Activated CD4-positive, alpha-beta T cell treated with anti-CD3 and anti-CD28 coated beads, Interleukin-2, amount 10 ng/mL, durations not matched to agents 24 days and 14 days (primary cell): ENCODE measurements at regions not wholly inside any gene's neighbourhood (a gene's known extent, or its start where the extent isn't known, plus 50 kb on each side); places are given as distances from the start of the nearest gene placed in this dataset.
A peak's percentile ranks its signal among the peaks of the same experiment; 100 is the strongest.
"Not testable (repeated sequence)": the region's sequence is repeated elsewhere in the genome, so short reads cannot be mapped to it uniquely, and the experiment has no call there.

Experiments used
- DNase-seq: peaks from one replicate; pipeline ENCODE4 v3.0.0; 2022
- H3K27ac Mint-ChIP-seq: one replicate; pipeline ENCODE4 v1.8.0; 2022; ENCODE audit warnings: mild to moderate bottlenecking, mixed read lengths
- H3K27me3 Mint-ChIP-seq: one replicate; pipeline ENCODE4 v1.8.0; 2022; ENCODE audit warnings: mixed read lengths
- H3K36me3 Mint-ChIP-seq: one replicate; pipeline ENCODE4 v1.8.0; 2022; ENCODE audit warnings: low read depth, mild to moderate bottlenecking, mixed read lengths
- H3K4me1 Mint-ChIP-seq: one replicate; pipeline ENCODE4 v1.8.0; 2021; ENCODE audit warnings: mixed read lengths
- H3K4me3 Mint-ChIP-seq: one replicate; pipeline ENCODE4 v1.8.0; 2022; ENCODE audit warnings: mild to moderate bottlenecking, moderate library complexity, mixed read lengths
- H3K9me3 Mint-ChIP-seq: one replicate; pipeline ENCODE4 v1.8.0; 2021; ENCODE audit warnings: mixed read lengths
- intact Hi-C: fragments of 100-400 bp; cut with micrococcal nuclease; formaldehyde crosslinking; loops from one replicate; pipeline ENCODE4 v1.15.1; 2023

- no peak for DNase-seq
- H3K4me1 Mint-ChIP-seq = no peaks in the 10 kb centered on the region
Measured at GRCh38 chr4:12458621-12459020, 1025.5 kb downstream of the RAB28 start.

DNA sequence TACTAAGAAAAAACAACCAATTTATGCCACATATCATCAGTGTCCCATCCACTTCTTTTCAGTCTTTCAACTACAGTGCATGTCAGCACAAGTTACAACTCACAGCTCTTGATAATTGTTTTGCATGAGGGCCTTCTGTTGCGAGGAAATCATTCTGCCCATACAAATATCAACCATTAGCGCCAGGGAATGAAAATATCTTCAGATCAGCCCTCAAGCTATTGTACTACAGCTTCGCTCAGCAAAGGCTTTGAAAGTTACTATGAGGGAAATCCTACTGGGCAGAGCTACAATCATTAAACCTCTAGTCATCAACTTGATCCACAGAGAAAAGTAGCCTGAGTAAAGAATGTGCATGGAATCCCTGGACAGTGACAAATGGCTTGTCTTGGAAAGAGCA, 1023.6 kb upstream of the HS3ST1 start:
- intact Hi-C loops = no loop called here
- H3K9me3 Mint-ChIP-seq = peaks cover 4% of the 10 kb centered on the region
- H3K4me3 Mint-ChIP-seq = no peak overlapping the region
- no peaks in the 10 kb centered on the region for H3K36me3 Mint-ChIP-seq
- no peak for DNase-seq
- H3K4me1 Mint-ChIP-seq = no peaks in the 10 kb centered on the region
- no peak overlapping the region for H3K27ac Mint-ChIP-seq
- H3K27me3 Mint-ChIP-seq = no peaks in the 10 kb centered on the region

More at GRCh38 chr4:12458621-12459020, 1025.5 kb downstream of the RAB28 start:
- Mint-ChIP-seq H3K36me3 (no peaks in the 10 kb centered on the region), H3K27me3 (no peaks in the 10 kb centered on the region), H3K27ac (no peak overlapping the region), H3K9me3 (peaks cover 4% of the 10 kb centered on the region), H3K4me3 (no peak overlapping the region)
- intact Hi-C loops = no loop called here

DNA sequence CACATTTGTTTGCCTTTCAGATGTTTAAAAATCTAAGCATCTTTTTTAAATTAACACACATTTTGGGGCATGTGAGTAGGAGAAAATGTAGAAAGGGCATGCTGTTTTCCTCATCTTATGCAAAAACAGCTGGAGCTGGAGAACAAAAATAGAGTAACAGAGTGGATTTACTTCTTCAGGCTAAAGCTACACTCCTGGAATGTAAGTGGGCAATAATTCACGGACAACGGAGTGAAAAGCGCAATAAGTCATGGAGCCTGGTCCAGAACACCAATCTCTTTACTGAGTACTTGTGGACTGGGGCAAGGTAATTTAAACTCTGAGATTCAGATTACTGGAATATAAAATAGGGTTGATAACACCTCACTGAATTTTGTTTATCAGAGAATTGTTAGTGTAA, 1018.8 kb upstream of the HS3ST1 start:
- no peaks in the 10 kb centered on the region for H3K4me1 Mint-ChIP-seq
- DNase-seq = no peak
- H3K36me3 Mint-ChIP-seq = no peaks in the 10 kb centered on the region
- H3K27me3 Mint-ChIP-seq = no peaks in the 10 kb centered on the region
- intact Hi-C loops = no loop called here
- H3K27ac Mint-ChIP-seq = no peak overlapping the region
- H3K4me3 Mint-ChIP-seq = no peak overlapping the region
- peaks cover 4% of the 10 kb centered on the region for H3K9me3 Mint-ChIP-seq

- H3K36me3 Mint-ChIP-seq = no peaks in the 10 kb centered on the region
- DNase-seq = no peak
- intact Hi-C loops = no loop called here
- H3K27ac Mint-ChIP-seq = no peak overlapping the region
- H3K4me3 Mint-ChIP-seq = no peak overlapping the region
- H3K9me3 Mint-ChIP-seq = peaks cover 4% of the 10 kb centered on the region
- no peaks in the 10 kb centered on the region for H3K27me3 Mint-ChIP-seq
- no peaks in the 10 kb centered on the region for H3K4me1 Mint-ChIP-seq
Measured at GRCh38 chr4:12446657-12447185, 1018.0 kb upstream of the HS3ST1 start.

- H3K27me3 Mint-ChIP-seq = no peaks in the 10 kb centered on the region
- no peaks in the 10 kb centered on the region for H3K36me3 Mint-ChIP-seq
- no peak for DNase-seq
- H3K9me3 Mint-ChIP-seq = peaks cover 4% of the 10 kb centered on the region
- H3K27ac Mint-ChIP-seq = no peak overlapping the region
- intact Hi-C loops = no loop called here
- H3K4me3 Mint-ChIP-seq = no peak overlapping the region
- H3K4me1 Mint-ChIP-seq = no peaks in the 10 kb centered on the region
Measured at GRCh38 chr4:12446256-12446655, 1017.6 kb upstream of the HS3ST1 start.

GRCh38 chr4:12445711-12446235, 1017.1 kb upstream of the HS3ST1 start:
- intact Hi-C loops = no loop called here

GRCh38 chr4:12439633-12440305, 1011.1 kb upstream of the HS3ST1 start:
- Mint-ChIP-seq H3K4me1 (no peaks in the 10 kb centered on the region), H3K36me3 (no peaks in the 10 kb centered on the region), H3K27ac (no peak overlapping the region), H3K4me3 (no peak overlapping the region), H3K9me3 (peaks cover under 1% of the 10 kb centered on the region), H3K27me3 (no peaks in the 10 kb centered on the region)
- intact Hi-C loops = no loop called here
- peak; percentile 10 for DNase-seq

More at GRCh38 chr4:12445711-12446235, 1017.1 kb upstream of the HS3ST1 start:
- Mint-ChIP-seq H3K4me1 (no peaks in the 10 kb centered on the region), H3K36me3 (no peaks in the 10 kb centered on the region), H3K9me3 (peaks cover 4% of the 10 kb centered on the region), H3K27ac (no peak overlapping the region), H3K27me3 (no peaks in the 10 kb centered on the region), H3K4me3 (no peak overlapping the region)
- DNase-seq = no peak

GRCh38 chr4:12431259-12431658, 1002.6 kb upstream of the HS3ST1 start:
- H3K27ac Mint-ChIP-seq, H3K27me3 Mint-ChIP-seq, H3K4me1 Mint-ChIP-seq, intact Hi-C loops, H3K4me3 Mint-ChIP-seq, H3K36me3 Mint-ChIP-seq: not testable (repeated sequence)
- DNase-seq = peak; percentile 14
- peaks cover 15% of the 10 kb centered on the region for H3K9me3 Mint-ChIP-seq

- intact Hi-C loops = no loop called here
- Mint-ChIP-seq H3K36me3 (no peaks in the 10 kb centered on the region), H3K4me3 (no peak overlapping the region), H3K9me3 (no peaks in the 10 kb centered on the region), H3K4me1 (no peaks in the 10 kb centered on the region), H3K27me3 (no peaks in the 10 kb centered on the region), H3K27ac (no peak overlapping the region)
- DNase-seq = no peak
Measured at GRCh38 chr4:12421364-12421763, 992.7 kb upstream of the HS3ST1 start.

- no peak for DNase-seq
- no peaks in the 10 kb centered on the region for H3K36me3 Mint-ChIP-seq
- no peak overlapping the region for H3K4me3 Mint-ChIP-seq
- no peaks in the 10 kb centered on the region for H3K27me3 Mint-ChIP-seq
- no peaks in the 10 kb centered on the region for H3K4me1 Mint-ChIP-seq
- H3K9me3 Mint-ChIP-seq = no peaks in the 10 kb centered on the region
- H3K27ac Mint-ChIP-seq = no peak overlapping the region
- intact Hi-C loops = no loop called here
Measured at GRCh38 chr4:12416755-12417154, 988.1 kb upstream of the HS3ST1 start.

DNA sequence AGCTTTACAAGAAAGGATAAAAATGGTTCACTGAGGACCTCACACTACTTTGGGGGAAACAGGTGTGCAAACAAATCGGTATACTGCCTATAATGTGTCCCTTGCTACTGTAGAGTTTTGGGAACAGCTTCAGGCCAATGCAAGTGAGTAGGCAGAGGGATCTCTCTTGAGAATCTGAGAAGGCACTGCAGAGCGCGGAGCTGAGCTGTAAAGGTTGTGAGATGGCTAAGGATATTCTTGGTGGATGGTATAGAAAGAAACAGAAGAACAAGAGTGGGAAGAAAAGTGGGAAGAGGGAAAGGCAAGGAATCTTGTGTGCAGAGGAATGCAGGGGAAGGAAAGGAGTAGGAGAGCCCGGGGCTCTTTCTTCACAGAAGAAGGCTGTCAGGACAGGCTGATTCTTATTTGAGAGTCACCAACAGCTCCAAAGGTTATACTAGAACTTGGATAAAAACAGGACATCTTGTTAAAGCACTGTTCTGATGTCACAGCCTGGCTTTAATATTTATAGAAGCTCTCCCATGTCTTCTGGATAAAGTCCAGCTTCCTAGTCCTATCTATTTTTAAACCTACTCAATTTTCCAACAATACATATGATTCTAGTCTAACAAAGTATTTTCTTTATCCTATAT, 985.6 kb upstream of the HS3ST1 start:
- no peaks in the 10 kb centered on the region for H3K36me3 Mint-ChIP-seq
- intact Hi-C loops = no loop called here
- no peaks in the 10 kb centered on the region for H3K27me3 Mint-ChIP-seq
- no peaks in the 10 kb centered on the region for H3K4me1 Mint-ChIP-seq
- no peak overlapping the region for H3K4me3 Mint-ChIP-seq
- H3K27ac Mint-ChIP-seq = peak overlapping the region; percentile 22
- DNase-seq = no peak
- H3K9me3 Mint-ChIP-seq = no peaks in the 10 kb centered on the region

GRCh38 chr4:12411072-12411471, 982.4 kb upstream of the HS3ST1 start:
- Mint-ChIP-seq H3K4me1 (no peaks in the 10 kb centered on the region), H3K27me3 (no peaks in the 10 kb centered on the region), H3K36me3 (no peaks in the 10 kb centered on the region), H3K27ac (no peak overlapping the region), H3K9me3 (no peaks in the 10 kb centered on the region), H3K4me3 (no peak overlapping the region)
- no peak for DNase-seq
- intact Hi-C loops = no loop called here

GRCh38 chr4:12409507-12410190, 981.0 kb upstream of the HS3ST1 start:
- H3K4me3 Mint-ChIP-seq = no peak overlapping the region
- H3K9me3 Mint-ChIP-seq = no peaks in the 10 kb centered on the region
- intact Hi-C loops = no loop called here
- H3K27me3 Mint-ChIP-seq = no peaks in the 10 kb centered on the region
- no peaks in the 10 kb centered on the region for H3K4me1 Mint-ChIP-seq
- H3K36me3 Mint-ChIP-seq = no peaks in the 10 kb centered on the region
- no peak for DNase-seq
- H3K27ac Mint-ChIP-seq = no peak overlapping the region

GRCh38 chr4:12408364-12408763, 979.7 kb upstream of the HS3ST1 start:
- Mint-ChIP-seq H3K9me3 (peaks cover 3% of the 10 kb centered on the region), H3K4me1 (no peaks in the 10 kb centered on the region), H3K27me3 (no peaks in the 10 kb centered on the region), H3K36me3 (no peaks in the 10 kb centered on the region), H3K4me3 (no peak overlapping the region), H3K27ac (no peak overlapping the region)
- intact Hi-C loops = no loop called here
- DNase-seq = no peak
